Progenitor cell of endocrine pancreas (in vitro differentiated cells): ENCODE measurements at regions not wholly inside any gene's neighbourhood (a gene's known extent, or its start where the extent isn't known, plus 50 kb on each side); places are given as distances from the start of the nearest gene placed in this dataset.

Experiments used
- DNase-seq: peaks from one replicate; pipeline ENCODE4 v3.0.0; 2021; ENCODE audit warnings: low spot score; ENCODE audit not compliant: unreplicated experiment
- H3K27ac Mint-ChIP-seq: 2 replicates; pipeline ENCODE4 v1.8.0; 2021; ENCODE audit warnings: mild to moderate bottlenecking, moderate library complexity, mixed read lengths
- H3K27me3 Mint-ChIP-seq: 2 replicates; pipeline ENCODE4 v1.8.0; 2021; ENCODE audit warnings: mixed read lengths
- H3K36me3 Mint-ChIP-seq: 2 replicates; pipeline ENCODE4 v1.8.0; 2022; ENCODE audit warnings: mixed read lengths; ENCODE audit not compliant: insufficient read depth
- H3K4me1 Mint-ChIP-seq: 2 replicates; pipeline ENCODE4 v1.8.0; 2021; ENCODE audit warnings: low read depth, mixed read lengths
- H3K4me3 Mint-ChIP-seq: 2 replicates; pipeline ENCODE4 v1.8.0; 2021; ENCODE audit warnings: low read depth, mild to moderate bottlenecking, moderate library complexity, mixed read lengths
- H3K9me3 Mint-ChIP-seq: 2 replicates; pipeline ENCODE4 v1.8.0; 2021; ENCODE audit warnings: low read depth, mixed read lengths
- TF ChIP-seq, protein P1 (sequence below): fragments of 200-600 bp; sonication (generic); IDR thresholded peaks from one replicate; pipeline ENCODE4 v1.5.0; 2021; ENCODE audit warnings: antibody characterized with exemption, mild to moderate bottlenecking; ENCODE audit not compliant: unreplicated experiment

DNA sequence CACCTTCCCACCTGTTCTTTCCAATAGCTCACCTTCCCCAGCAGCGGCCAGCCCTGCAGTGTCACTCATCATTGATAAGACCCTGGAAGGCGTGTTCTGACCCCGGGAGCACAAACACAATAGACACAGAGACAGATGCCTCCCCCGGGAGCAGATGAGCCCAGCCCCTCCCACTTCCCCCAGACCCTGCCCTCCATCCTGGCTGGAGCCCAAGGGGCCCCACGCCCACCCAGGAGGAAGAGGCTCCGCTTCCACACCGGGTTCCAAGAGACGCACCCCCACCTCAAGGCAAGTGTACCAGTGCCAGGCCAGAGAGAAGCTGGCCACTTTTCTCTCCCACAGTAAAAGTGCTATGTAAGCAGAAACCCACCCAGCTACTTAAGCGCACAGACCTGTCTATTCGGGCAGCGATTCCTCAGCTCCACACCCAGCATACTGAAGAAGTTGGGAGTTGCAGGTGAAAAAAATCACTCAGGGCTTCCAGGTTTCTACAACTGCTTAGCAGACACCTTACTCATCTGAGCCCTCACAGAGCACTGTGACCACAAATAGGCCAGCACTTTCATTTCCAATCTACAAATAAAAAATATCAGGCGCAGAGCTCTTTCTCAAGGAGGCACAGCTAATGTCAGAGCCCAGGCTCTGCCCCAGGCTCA lies 93.4 kb upstream of the NXT1 start:
- peaks cover 30% of the 10 kb centered on the region for H3K27me3 Mint-ChIP-seq
- H3K27ac Mint-ChIP-seq: no peak overlapping the region
- no peaks in the 10 kb centered on the region for H3K36me3 Mint-ChIP-seq
- H3K9me3 Mint-ChIP-seq: no peaks in the 10 kb centered on the region
- DNase-seq: no peak
- H3K4me1 Mint-ChIP-seq: peaks cover 14% of the 10 kb centered on the region
- TF ChIP-seq, protein P1, sequence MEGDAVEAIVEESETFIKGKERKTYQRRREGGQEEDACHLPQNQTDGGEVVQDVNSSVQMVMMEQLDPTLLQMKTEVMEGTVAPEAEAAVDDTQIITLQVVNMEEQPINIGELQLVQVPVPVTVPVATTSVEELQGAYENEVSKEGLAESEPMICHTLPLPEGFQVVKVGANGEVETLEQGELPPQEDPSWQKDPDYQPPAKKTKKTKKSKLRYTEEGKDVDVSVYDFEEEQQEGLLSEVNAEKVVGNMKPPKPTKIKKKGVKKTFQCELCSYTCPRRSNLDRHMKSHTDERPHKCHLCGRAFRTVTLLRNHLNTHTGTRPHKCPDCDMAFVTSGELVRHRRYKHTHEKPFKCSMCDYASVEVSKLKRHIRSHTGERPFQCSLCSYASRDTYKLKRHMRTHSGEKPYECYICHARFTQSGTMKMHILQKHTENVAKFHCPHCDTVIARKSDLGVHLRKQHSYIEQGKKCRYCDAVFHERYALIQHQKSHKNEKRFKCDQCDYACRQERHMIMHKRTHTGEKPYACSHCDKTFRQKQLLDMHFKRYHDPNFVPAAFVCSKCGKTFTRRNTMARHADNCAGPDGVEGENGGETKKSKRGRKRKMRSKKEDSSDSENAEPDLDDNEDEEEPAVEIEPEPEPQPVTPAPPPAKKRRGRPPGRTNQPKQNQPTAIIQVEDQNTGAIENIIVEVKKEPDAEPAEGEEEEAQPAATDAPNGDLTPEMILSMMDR: no peak
- no peak overlapping the region for H3K4me3 Mint-ChIP-seq

DNA sequence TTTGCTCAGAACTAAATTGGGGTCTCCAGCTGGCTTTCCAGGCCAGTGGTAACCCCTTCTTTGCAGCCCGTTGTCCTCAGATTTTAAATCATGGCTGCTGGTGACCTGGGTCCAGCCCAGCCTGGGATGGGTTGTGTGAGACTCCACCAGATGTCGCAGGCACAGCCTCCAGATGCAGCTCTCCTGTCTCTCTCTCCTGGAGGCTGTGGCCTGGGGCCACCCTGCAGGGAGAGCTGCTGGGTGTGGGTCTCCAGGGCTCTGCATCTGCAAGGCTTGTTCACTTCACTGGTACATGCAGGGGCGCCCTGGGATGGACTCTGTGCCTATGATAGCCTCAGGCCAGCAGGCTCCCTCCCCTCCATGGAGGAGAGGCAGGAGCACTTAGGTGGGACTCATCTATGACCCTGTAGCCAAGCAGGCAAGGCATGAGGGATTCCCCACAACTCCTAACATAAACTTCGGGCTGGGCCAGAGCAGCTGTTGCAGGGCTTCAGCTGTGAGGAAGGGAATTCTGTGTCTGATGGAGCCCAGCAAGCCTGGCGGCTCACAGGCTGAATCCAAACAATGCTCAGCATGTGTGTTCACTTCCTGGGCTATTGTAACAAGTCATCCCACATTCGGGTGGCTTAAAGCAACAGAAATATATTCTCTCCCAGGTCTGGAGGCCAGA lies 94.7 kb upstream of the NXT1 start:
- Mint-ChIP-seq H3K4me1 (peaks cover 14% of the 10 kb centered on the region), H3K9me3 (no peaks in the 10 kb centered on the region), H3K27me3 (peaks cover 36% of the 10 kb centered on the region), H3K4me3 (no peak overlapping the region), H3K27ac (no peak overlapping the region), H3K36me3 (no peaks in the 10 kb centered on the region)
- TF ChIP-seq, protein P1: no peak
- DNase-seq: no peak

DNA sequence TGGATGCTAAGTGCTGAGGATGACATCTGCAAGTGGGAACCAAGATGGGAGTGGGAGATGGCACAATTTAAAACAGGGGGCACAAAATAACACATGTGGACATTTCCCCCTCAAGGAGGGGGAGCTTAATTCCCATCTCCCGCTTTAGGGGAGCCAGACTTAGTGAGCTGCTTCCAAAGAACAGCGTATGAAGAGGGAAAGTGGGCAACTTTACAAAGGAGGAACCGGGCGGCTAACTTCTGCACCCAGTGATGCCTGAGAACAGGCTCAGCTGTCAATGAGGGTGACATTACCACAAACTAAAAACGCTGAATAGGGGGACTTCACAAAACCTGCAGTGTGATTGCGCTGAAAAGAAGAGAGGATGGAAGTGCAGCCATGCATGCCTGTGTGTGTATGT lies 95.5 kb upstream of the NXT1 start:
- DNase-seq: no peak
- H3K36me3 Mint-ChIP-seq: no peaks in the 10 kb centered on the region
- H3K9me3 Mint-ChIP-seq: no peaks in the 10 kb centered on the region
- no peak overlapping the region for H3K4me3 Mint-ChIP-seq
- H3K27ac Mint-ChIP-seq: no peak overlapping the region
- TF ChIP-seq, protein P1: no peak
- H3K4me1 Mint-ChIP-seq: peaks cover 14% of the 10 kb centered on the region
- peaks cover 36% of the 10 kb centered on the region for H3K27me3 Mint-ChIP-seq

DNA sequence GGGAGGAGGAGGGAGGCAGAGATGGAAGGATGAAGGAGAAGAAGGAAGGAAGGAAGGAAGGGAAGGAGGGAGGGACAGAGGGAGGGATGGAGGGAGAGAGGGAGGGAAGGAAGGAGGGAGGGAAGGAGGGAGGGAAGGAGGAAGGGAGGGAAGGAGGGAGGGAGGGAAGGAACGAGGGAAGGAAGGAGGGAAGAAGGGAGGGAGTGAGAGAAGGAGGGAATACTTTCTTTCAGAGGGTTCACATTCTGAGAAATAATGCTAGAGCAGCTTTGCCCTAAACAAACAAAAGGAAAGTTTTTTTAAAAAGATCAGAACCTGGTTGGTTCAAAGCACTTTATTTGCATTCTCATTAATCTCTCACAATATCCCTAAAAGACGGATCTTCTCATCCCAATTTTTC lies 96.1 kb upstream of the NXT1 start:
- DNase-seq: no peak
- Mint-ChIP-seq H3K4me1 (peaks cover 14% of the 10 kb centered on the region), H3K36me3 (no peaks in the 10 kb centered on the region), H3K9me3 (no peaks in the 10 kb centered on the region), H3K4me3 (no peak overlapping the region), H3K27ac (no peak overlapping the region), H3K27me3 (peaks cover 42% of the 10 kb centered on the region)
- TF ChIP-seq, protein P1: no peak

DNA sequence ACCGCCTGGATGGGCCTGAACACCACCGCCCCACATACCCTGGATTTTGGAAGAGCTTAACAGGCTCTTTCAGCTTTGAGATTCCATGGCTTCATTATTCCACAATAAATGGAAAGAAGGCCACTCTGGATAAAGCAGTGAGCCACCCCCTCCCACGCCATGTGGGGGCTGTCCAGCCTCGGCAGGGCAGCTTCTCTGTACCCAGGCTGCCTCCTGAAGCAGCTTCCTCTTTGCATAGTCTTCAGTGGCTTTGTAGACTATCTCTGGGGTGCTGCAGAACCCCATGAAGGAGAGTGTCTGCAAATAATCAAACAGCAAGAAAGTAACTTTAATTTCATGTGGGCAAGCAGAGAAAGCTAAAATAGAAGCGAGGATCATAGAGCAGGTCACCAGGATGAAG lies 96.6 kb upstream of the NXT1 start:
- Mint-ChIP-seq H3K27ac (no peak overlapping the region), H3K4me3 (no peak overlapping the region), H3K36me3 (no peaks in the 10 kb centered on the region), H3K4me1 (peaks cover 14% of the 10 kb centered on the region), H3K27me3 (peaks cover 44% of the 10 kb centered on the region), H3K9me3 (no peaks in the 10 kb centered on the region)
- TF ChIP-seq, protein P1: no peak
- DNase-seq: no peak
